Neural cell (in vitro differentiated cells): ENCODE measurements at regions not wholly inside any gene's neighbourhood (a gene's known extent, or its start where the extent isn't known, plus 50 kb on each side); places are given as distances from the start of the nearest gene placed in this dataset.
"Not testable (repeated sequence)": the region's sequence is repeated elsewhere in the genome, so short reads cannot be mapped to it uniquely, and the experiment has no call there.

Source experiments
- H2AFZ ChIP-seq: fragments of 200-600, 300-800 bp; sonication (generic), shearing (Covaris generic); 2 replicates; pipeline ENCODE4 v1.6.0; 2014; ENCODE audit warnings: low read depth, mild to moderate bottlenecking, antibody characterized with exemption, low read length, moderate library complexity
- H3F3A ChIP-seq: fragments of 200-600 bp; shearing (Covaris generic); 2 replicates; pipeline ENCODE4 v1.6.1; 2016; ENCODE audit warnings: mild to moderate bottlenecking, moderate library complexity, mixed read lengths, antibody characterized with exemption, low read length; ENCODE audit not compliant: insufficient read depth, poor library complexity, severe bottlenecking
- H3K27ac ChIP-seq: fragments of 200-600, 300-800 bp; sonication (generic), shearing (Covaris generic); 2 replicates; pipeline ENCODE4 v1.5.1; 2014; ENCODE audit warnings: mild to moderate bottlenecking, low read length, moderate library complexity
- H3K27me3 ChIP-seq: fragments of 300-800, 200-600 bp; sonication (generic), shearing (Covaris generic); 2 replicates; pipeline ENCODE4 v1.6.0; 2014; ENCODE audit warnings: mild to moderate bottlenecking, low read depth, low read length, moderate library complexity; ENCODE audit not compliant: insufficient read depth
- H3K36me3 ChIP-seq: fragments of 300-800, 200-600 bp; sonication (generic), shearing (Covaris generic); 2 replicates; pipeline ENCODE4 v1.5.1; 2014; ENCODE audit warnings: mild to moderate bottlenecking, antibody characterized with exemption, low read length, moderate library complexity; ENCODE audit not compliant: insufficient read depth
- H3K4me2 ChIP-seq: fragments of 300-800, 200-600 bp; sonication (generic), shearing (Covaris generic); 2 replicates; pipeline ENCODE4 v1.6.0; 2014; ENCODE audit warnings: mild to moderate bottlenecking, low read length
- H3K4me3 ChIP-seq: fragments of 300-800, 200-600 bp; sonication (generic), shearing (Covaris generic); 2 replicates; pipeline ENCODE4 v1.5.1; 2014; ENCODE audit warnings: mild to moderate bottlenecking, low read length, moderate library complexity
- H3K79me2 ChIP-seq: fragments of 200-600 bp; shearing (Covaris generic); replicated peaks from 2 replicates; pipeline ENCODE4 v1.6.0; 2014; ENCODE audit warnings: mild to moderate bottlenecking, low read length, moderate library complexity; ENCODE audit not compliant: insufficient read depth
- H3K9ac ChIP-seq: fragments of 300-800, 200-600 bp; sonication (generic), shearing (Covaris generic); 2 replicates; pipeline ENCODE4 v1.6.1; 2016; ENCODE audit warnings: mild to moderate bottlenecking, low read length, mixed read lengths
- H3K9me2 ChIP-seq: fragments of 200-600 bp; shearing (Covaris generic); 2 replicates; pipeline ENCODE4 v1.6.1; 2016; ENCODE audit warnings: mild to moderate bottlenecking, low read length, mixed read lengths; ENCODE audit not compliant: insufficient read depth
- H3K9me3 ChIP-seq: fragments of 200-600, 300-800 bp; sonication (generic), shearing (Covaris generic); 2 replicates; pipeline ENCODE4 v1.6.1; 2016; ENCODE audit warnings: mild to moderate bottlenecking, mixed run types, low read length, moderate library complexity, mixed read lengths
- H4K20me1 ChIP-seq: fragments of 200-600 bp; shearing (Covaris generic); 2 replicates; pipeline ENCODE4 v1.6.1; 2016; ENCODE audit warnings: mild to moderate bottlenecking, mixed run types; ENCODE audit not compliant: insufficient read depth
- EP300 ChIP-seq: fragments of 450-650 bp; conservative IDR thresholded peaks from 2 replicates; pipeline ENCODE4 v1.6.1; 2014; ENCODE audit warnings: antibody characterized with exemption, mild to moderate bottlenecking, moderate library complexity; ENCODE audit not compliant: poor library complexity, severe bottlenecking
- EZH2 ChIP-seq: fragments of 200-600, 300-800 bp; shearing (Covaris generic), sonication (generic); IDR thresholded peaks from 2 replicates; pipeline ENCODE4 v1.6.1; 2014; ENCODE audit warnings: antibody characterized with exemption, low read length, borderline replicate concordance, mild to moderate bottlenecking; ENCODE audit not compliant: insufficient read depth, poor library complexity, severe bottlenecking
- MXI1 ChIP-seq: fragments of 450-650 bp; conservative IDR thresholded peaks from 2 replicates; pipeline ENCODE4 v1.6.1; 2014; ENCODE audit warnings: antibody characterized with exemption, mild to moderate bottlenecking; ENCODE audit not compliant: poor library complexity, severe bottlenecking
- POLR2AphosphoS5 ChIP-seq: IDR thresholded peaks from 2 replicates; pipeline ENCODE4 v1.6.1; 2012
- RAD21 ChIP-seq: fragments of 450-650 bp; conservative IDR thresholded peaks from 2 replicates; pipeline ENCODE4 v1.6.1; 2014; ENCODE audit warnings: antibody characterized with exemption, mild to moderate bottlenecking, moderate library complexity
- SMC3 ChIP-seq: fragments of 450-650 bp; conservative IDR thresholded peaks from 2 replicates; pipeline ENCODE4 v1.6.1; 2014; ENCODE audit warnings: antibody characterized with exemption, mild to moderate bottlenecking, moderate library complexity; ENCODE audit not compliant: poor library complexity
- TAF1 ChIP-seq: IDR thresholded peaks from 2 replicates; pipeline ENCODE4 v1.6.1; 2012; ENCODE audit warnings: low read depth
- TF ChIP-seq, protein P1 (sequence below): IDR thresholded peaks from 2 replicates; pipeline ENCODE4 v1.6.1; 2012; ENCODE audit warnings: borderline replicate concordance
- TF ChIP-seq, protein P2 (sequence below): fragments of 450-650 bp; IDR thresholded peaks from 2 replicates; pipeline ENCODE4 v1.5.1; 2014; ENCODE audit warnings: antibody characterized with exemption, mild to moderate bottlenecking, moderate library complexity; ENCODE audit not compliant: poor library complexity, severe bottlenecking

DNA sequence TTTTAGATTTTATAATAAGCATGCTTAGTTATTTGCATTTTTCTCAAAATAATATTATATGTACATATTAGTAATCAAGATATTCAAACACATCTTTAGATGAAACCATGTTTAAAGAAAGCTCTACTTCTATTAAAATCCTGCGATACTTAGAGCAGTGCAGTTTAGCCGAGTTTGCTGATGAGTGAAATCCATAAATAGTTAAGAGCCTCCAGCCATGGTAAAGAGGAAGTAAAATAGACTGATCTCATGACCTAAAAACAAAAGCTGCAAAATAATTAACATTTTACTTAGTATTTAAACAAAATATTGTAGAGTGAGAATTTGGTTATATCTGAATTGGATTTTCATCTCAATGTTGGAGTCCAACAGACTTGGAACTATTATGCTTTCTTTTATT is 147.4 kb upstream of the NRIP1 start:
- H3K79me2 ChIP-seq = no peaks in the 10 kb centered on the region
- TF ChIP-seq RAD21 = no peak
- TF ChIP-seq EZH2 = no peak
- TF ChIP-seq MXI1 = no peak
- TF ChIP-seq TAF1 = no peak
- TF ChIP-seq, protein P1, sequence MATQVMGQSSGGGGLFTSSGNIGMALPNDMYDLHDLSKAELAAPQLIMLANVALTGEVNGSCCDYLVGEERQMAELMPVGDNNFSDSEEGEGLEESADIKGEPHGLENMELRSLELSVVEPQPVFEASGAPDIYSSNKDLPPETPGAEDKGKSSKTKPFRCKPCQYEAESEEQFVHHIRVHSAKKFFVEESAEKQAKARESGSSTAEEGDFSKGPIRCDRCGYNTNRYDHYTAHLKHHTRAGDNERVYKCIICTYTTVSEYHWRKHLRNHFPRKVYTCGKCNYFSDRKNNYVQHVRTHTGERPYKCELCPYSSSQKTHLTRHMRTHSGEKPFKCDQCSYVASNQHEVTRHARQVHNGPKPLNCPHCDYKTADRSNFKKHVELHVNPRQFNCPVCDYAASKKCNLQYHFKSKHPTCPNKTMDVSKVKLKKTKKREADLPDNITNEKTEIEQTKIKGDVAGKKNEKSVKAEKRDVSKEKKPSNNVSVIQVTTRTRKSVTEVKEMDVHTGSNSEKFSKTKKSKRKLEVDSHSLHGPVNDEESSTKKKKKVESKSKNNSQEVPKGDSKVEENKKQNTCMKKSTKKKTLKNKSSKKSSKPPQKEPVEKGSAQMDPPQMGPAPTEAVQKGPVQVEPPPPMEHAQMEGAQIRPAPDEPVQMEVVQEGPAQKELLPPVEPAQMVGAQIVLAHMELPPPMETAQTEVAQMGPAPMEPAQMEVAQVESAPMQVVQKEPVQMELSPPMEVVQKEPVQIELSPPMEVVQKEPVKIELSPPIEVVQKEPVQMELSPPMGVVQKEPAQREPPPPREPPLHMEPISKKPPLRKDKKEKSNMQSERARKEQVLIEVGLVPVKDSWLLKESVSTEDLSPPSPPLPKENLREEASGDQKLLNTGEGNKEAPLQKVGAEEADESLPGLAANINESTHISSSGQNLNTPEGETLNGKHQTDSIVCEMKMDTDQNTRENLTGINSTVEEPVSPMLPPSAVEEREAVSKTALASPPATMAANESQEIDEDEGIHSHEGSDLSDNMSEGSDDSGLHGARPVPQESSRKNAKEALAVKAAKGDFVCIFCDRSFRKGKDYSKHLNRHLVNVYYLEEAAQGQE = no peak
- no peak for TF ChIP-seq SMC3
- no peak for TF ChIP-seq POLR2AphosphoS5

DNA sequence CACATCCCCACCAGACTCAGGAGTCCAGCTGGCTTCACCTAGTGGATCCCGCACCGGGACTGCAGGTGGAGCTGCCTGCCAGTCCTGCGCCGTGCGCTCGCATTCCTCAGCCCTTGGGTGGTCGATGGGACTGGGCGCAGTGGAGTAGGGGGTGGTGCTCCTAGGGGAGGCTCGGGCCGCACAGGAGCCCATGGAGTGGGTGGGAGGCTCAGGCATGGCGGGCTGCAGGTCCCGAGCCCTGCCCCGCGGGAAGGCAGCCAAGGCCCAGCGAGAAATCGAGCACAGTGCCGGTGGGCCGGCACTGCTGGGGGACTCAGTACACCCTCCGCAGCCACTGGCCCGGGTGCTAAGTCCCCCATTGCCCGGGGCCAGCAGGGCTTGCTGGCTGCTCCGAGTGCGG is 153.7 kb upstream of the NRIP1 start:
- not testable (repeated sequence) for H3K27ac ChIP-seq, H3K36me3 ChIP-seq, H3K4me2 ChIP-seq, H4K20me1 ChIP-seq, H3K9me3 ChIP-seq, H2AFZ ChIP-seq, H3K79me2 ChIP-seq, H3F3A ChIP-seq, H3K9me2 ChIP-seq, H3K27me3 ChIP-seq, H3K4me3 ChIP-seq, H3K9ac ChIP-seq

More for the DNA sequence above, 147.4 kb upstream of the NRIP1 start:
- Histone ChIP-seq H3K4me3 (no peak overlapping the region), H4K20me1 (no peaks in the 10 kb centered on the region), H3K36me3 (no peaks in the 10 kb centered on the region), H3K9ac (no peak overlapping the region), H3F3A (no peaks in the 10 kb centered on the region), H3K27me3 (no peaks in the 10 kb centered on the region), H3K4me2 (no peak overlapping the region), H2AFZ (no peak overlapping the region), H3K9me3 (no peaks in the 10 kb centered on the region), H3K9me2 (no peaks in the 10 kb centered on the region), H3K27ac (no peak overlapping the region)

DNA sequence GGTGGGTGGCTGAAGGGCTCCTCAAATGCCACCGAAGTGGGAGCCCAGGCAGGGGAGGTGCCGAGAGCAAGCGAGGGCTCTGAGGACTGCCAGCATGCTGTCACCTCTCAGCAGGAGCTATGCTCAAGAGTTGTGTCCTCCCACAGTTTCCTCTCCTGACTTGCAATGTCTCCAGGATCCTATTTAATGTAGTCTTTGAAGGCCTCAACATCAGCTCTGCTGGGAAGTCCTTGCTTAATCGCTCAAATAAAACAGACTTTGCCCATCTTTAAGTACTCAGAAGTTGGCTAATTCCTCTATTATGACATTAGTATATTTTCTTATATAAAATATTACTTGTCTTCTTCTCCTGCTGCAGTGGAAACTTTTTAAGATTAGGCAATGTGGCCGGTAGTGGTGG is 154.2 kb upstream of the NRIP1 start:
- no peak overlapping the region for H3K4me2 ChIP-seq
- no peak overlapping the region for H3K9ac ChIP-seq
- no peaks in the 10 kb centered on the region for H3K79me2 ChIP-seq
- TF ChIP-seq, protein P2, sequence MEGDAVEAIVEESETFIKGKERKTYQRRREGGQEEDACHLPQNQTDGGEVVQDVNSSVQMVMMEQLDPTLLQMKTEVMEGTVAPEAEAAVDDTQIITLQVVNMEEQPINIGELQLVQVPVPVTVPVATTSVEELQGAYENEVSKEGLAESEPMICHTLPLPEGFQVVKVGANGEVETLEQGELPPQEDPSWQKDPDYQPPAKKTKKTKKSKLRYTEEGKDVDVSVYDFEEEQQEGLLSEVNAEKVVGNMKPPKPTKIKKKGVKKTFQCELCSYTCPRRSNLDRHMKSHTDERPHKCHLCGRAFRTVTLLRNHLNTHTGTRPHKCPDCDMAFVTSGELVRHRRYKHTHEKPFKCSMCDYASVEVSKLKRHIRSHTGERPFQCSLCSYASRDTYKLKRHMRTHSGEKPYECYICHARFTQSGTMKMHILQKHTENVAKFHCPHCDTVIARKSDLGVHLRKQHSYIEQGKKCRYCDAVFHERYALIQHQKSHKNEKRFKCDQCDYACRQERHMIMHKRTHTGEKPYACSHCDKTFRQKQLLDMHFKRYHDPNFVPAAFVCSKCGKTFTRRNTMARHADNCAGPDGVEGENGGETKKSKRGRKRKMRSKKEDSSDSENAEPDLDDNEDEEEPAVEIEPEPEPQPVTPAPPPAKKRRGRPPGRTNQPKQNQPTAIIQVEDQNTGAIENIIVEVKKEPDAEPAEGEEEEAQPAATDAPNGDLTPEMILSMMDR = no peak
- no peak for TF ChIP-seq SMC3
- TF ChIP-seq EP300 = no peak
- TF ChIP-seq MXI1 = no peak
- TF ChIP-seq RAD21 = no peak
- TF ChIP-seq TAF1 = no peak
- TF ChIP-seq, protein P1 = no peak
- TF ChIP-seq EZH2 = no peak
- H3K4me3 ChIP-seq = no peak overlapping the region
- H4K20me1 ChIP-seq = no peaks in the 10 kb centered on the region
- no peak overlapping the region for H2AFZ ChIP-seq
- no peaks in the 10 kb centered on the region for H3F3A ChIP-seq
- H3K27me3 ChIP-seq = no peaks in the 10 kb centered on the region
- no peaks in the 10 kb centered on the region for H3K9me3 ChIP-seq
- no peaks in the 10 kb centered on the region for H3K9me2 ChIP-seq
- no peak overlapping the region for H3K27ac ChIP-seq
- H3K36me3 ChIP-seq = no peaks in the 10 kb centered on the region
